ENCODE measurements at regions not wholly inside any gene's neighbourhood (a gene's known extent, or its start where the extent isn't known, plus 50 kb on each side); places are given as distances from the start of the nearest gene placed in this dataset.

GRCh38 chr3:147956615-147957014 lies 547.5 kb downstream of the ZIC1 start:
- Histone ChIP-seq H3K9me3 (ENCODE audit: insufficient read depth, low read depth, low read length) (no peaks in the 10 kb centered on the region), H4K91ac (ENCODE audit: low read depth, low read length) (no peak overlapping the region), H3K14ac (ENCODE audit: low read length) (no peak overlapping the region), H3K79me2 (ENCODE audit: control insufficient read depth, insufficient read depth, low read length, poor library complexity) (no peaks in the 10 kb centered on the region), H2BK12ac (ENCODE audit: low read length) (no peak overlapping the region), H3K4ac (ENCODE audit: low read depth, low read length) (no peak overlapping the region), H3K4me1 (ENCODE audit: control insufficient read depth in 1 of 2, insufficient read depth in 2 of 2, low read length in 2 of 2) (no peaks in the 10 kb centered on the region), H2AFZ (ENCODE audit: insufficient read depth, low read length, poor library complexity) (no peak overlapping the region), H3K23ac (ENCODE audit: low read length) (no peak overlapping the region), H2BK120ac (ENCODE audit: insufficient read depth, low read length, poor library complexity) (no peak overlapping the region), H3K27ac (ENCODE audit: low read depth, low read length) (no peak overlapping the region), H3K4me3 (ENCODE audit: low read depth, low read length) (no peak overlapping the region), H3K9ac (ENCODE audit: low read length) (no peak overlapping the region), H3K79me1 (ENCODE audit: low read length) (no peaks in the 10 kb centered on the region), H3K36me3 (ENCODE audit: control insufficient read depth in 1 of 2, insufficient read depth in 2 of 2, low read length in 2 of 2) (no peaks in the 10 kb centered on the region), H3K18ac (ENCODE audit: low read length) (no peak overlapping the region), H3K27me3 (ENCODE audit: insufficient read depth, low read length) (no peaks in the 10 kb centered on the region), H4K12ac (ENCODE audit: low read depth, low read length) (no peak overlapping the region), H2BK5ac (ENCODE audit: low read depth, low read length, poor library complexity) (no peak overlapping the region), H2AK5ac (ENCODE audit: low read length) (no peak overlapping the region), H4K8ac (ENCODE audit: low read depth, low read length) (no peak overlapping the region), H3K4me2 (ENCODE audit: low read length) (no peak overlapping the region)
- no peak for DNase-seq
- WGBS (ENCODE audit: extremely low coverage, insufficient coverage, insufficient read length) = no CpG with 5 or more reads among the region's 1 CpG

- Histone ChIP-seq H3K9ac (ENCODE audit: low read length) (no peak overlapping the region), H3K79me1 (ENCODE audit: low read length) (no peaks in the 10 kb centered on the region), H3K14ac (ENCODE audit: low read length) (no peak overlapping the region), H4K91ac (ENCODE audit: low read depth, low read length) (no peak overlapping the region), H3K4ac (ENCODE audit: low read depth, low read length) (no peak overlapping the region), H3K4me3 (ENCODE audit: low read depth, low read length) (no peak overlapping the region), H2AFZ (ENCODE audit: insufficient read depth, low read length, poor library complexity) (no peak overlapping the region), H3K9me3 (ENCODE audit: insufficient read depth, low read depth, low read length) (no peaks in the 10 kb centered on the region), H2BK120ac (ENCODE audit: insufficient read depth, low read length, poor library complexity) (no peak overlapping the region), H3K4me1 (ENCODE audit: control insufficient read depth in 1 of 2, insufficient read depth in 2 of 2, low read length in 2 of 2) (no peaks in the 10 kb centered on the region), H4K8ac (ENCODE audit: low read depth, low read length) (no peak overlapping the region), H3K23ac (ENCODE audit: low read length) (no peak overlapping the region), H3K79me2 (ENCODE audit: control insufficient read depth, insufficient read depth, low read length, poor library complexity) (no peaks in the 10 kb centered on the region), H3K18ac (ENCODE audit: low read length) (no peak overlapping the region), H2BK12ac (ENCODE audit: low read length) (no peak overlapping the region), H4K12ac (ENCODE audit: low read depth, low read length) (no peak overlapping the region), H3K27me3 (ENCODE audit: insufficient read depth, low read length) (no peaks in the 10 kb centered on the region), H2AK5ac (ENCODE audit: low read length) (no peak overlapping the region), H3K4me2 (ENCODE audit: low read length) (no peak overlapping the region), H3K36me3 (ENCODE audit: control insufficient read depth in 1 of 2, insufficient read depth in 2 of 2, low read length in 2 of 2) (no peaks in the 10 kb centered on the region), H3K27ac (ENCODE audit: low read depth, low read length) (no peak overlapping the region), H2BK5ac (ENCODE audit: low read depth, low read length, poor library complexity) (no peak overlapping the region)
- no CpG with 5 or more reads among the region's 1 CpG for WGBS (ENCODE audit: extremely low coverage, insufficient coverage, insufficient read length)
- no peak for DNase-seq
Measured at GRCh38 chr3:147958754-147959153, 549.6 kb downstream of the ZIC1 start.

- no peak overlapping the region for H4K8ac ChIP-seq (ENCODE audit: low read depth, low read length)
- no peak overlapping the region for H2BK120ac ChIP-seq (ENCODE audit: insufficient read depth, low read length, poor library complexity)
- no peak overlapping the region for H3K4ac ChIP-seq (ENCODE audit: low read depth, low read length)
- H3K79me2 ChIP-seq (ENCODE audit: control insufficient read depth, insufficient read depth, low read length, poor library complexity) = no peaks in the 10 kb centered on the region
- H4K91ac ChIP-seq (ENCODE audit: low read depth, low read length) = no peak overlapping the region
- no peak overlapping the region for H3K18ac ChIP-seq (ENCODE audit: low read length)
- no peak overlapping the region for H2AK5ac ChIP-seq (ENCODE audit: low read length)
- no peaks in the 10 kb centered on the region for H3K4me1 ChIP-seq (ENCODE audit: control insufficient read depth in 1 of 2, insufficient read depth in 2 of 2, low read length in 2 of 2)
- no peak overlapping the region for H2BK12ac ChIP-seq (ENCODE audit: low read length)
- H3K36me3 ChIP-seq (ENCODE audit: control insufficient read depth in 1 of 2, insufficient read depth in 2 of 2, low read length in 2 of 2) = no peaks in the 10 kb centered on the region
- H2AFZ ChIP-seq (ENCODE audit: insufficient read depth, low read length, poor library complexity) = no peak overlapping the region
- no peaks in the 10 kb centered on the region for H3K79me1 ChIP-seq (ENCODE audit: low read length)
- DNase-seq = no peak
- WGBS (ENCODE audit: extremely low coverage, insufficient coverage, insufficient read length) = no CpG with 5 or more reads among the region's 6 CpGs
- no peak overlapping the region for H3K4me2 ChIP-seq (ENCODE audit: low read length)
- H3K14ac ChIP-seq (ENCODE audit: low read length) = no peak overlapping the region
- H2BK5ac ChIP-seq (ENCODE audit: low read depth, low read length, poor library complexity) = no peak overlapping the region
- H3K23ac ChIP-seq (ENCODE audit: low read length) = no peak overlapping the region
- H3K27me3 ChIP-seq (ENCODE audit: insufficient read depth, low read length) = no peaks in the 10 kb centered on the region
- no peaks in the 10 kb centered on the region for H3K9me3 ChIP-seq (ENCODE audit: insufficient read depth, low read depth, low read length)
- H4K12ac ChIP-seq (ENCODE audit: low read depth, low read length) = no peak overlapping the region
- no peak overlapping the region for H3K9ac ChIP-seq (ENCODE audit: low read length)
- no peak overlapping the region for H3K27ac ChIP-seq (ENCODE audit: low read depth, low read length)
- H3K4me3 ChIP-seq (ENCODE audit: low read depth, low read length) = no peak overlapping the region
Measured at GRCh38 chr3:147960786-147961185, 551.6 kb downstream of the ZIC1 start.

GRCh38 chr3:147962408-147963164 lies 553.4 kb downstream of the ZIC1 start:
- DNase-seq = no peak
- Histone ChIP-seq H2BK5ac (ENCODE audit: low read depth, low read length, poor library complexity) (no peak overlapping the region), H3K14ac (ENCODE audit: low read length) (no peak overlapping the region), H3K4me3 (ENCODE audit: low read depth, low read length) (no peak overlapping the region), H3K4me2 (ENCODE audit: low read length) (no peak overlapping the region), H3K79me2 (ENCODE audit: control insufficient read depth, insufficient read depth, low read length, poor library complexity) (no peaks in the 10 kb centered on the region), H2BK12ac (ENCODE audit: low read length) (no peak overlapping the region), H3K27me3 (ENCODE audit: insufficient read depth, low read length) (no peaks in the 10 kb centered on the region), H2BK120ac (ENCODE audit: insufficient read depth, low read length, poor library complexity) (no peak overlapping the region), H3K79me1 (ENCODE audit: low read length) (no peaks in the 10 kb centered on the region), H3K4me1 (ENCODE audit: control insufficient read depth in 1 of 2, insufficient read depth in 2 of 2, low read length in 2 of 2) (no peaks in the 10 kb centered on the region), H3K4ac (ENCODE audit: low read depth, low read length) (no peak overlapping the region), H2AFZ (ENCODE audit: insufficient read depth, low read length, poor library complexity) (no peak overlapping the region), H2AK5ac (ENCODE audit: low read length) (no peak overlapping the region), H4K91ac (ENCODE audit: low read depth, low read length) (no peak overlapping the region), H3K18ac (ENCODE audit: low read length) (no peak overlapping the region), H3K27ac (ENCODE audit: low read depth, low read length) (no peak overlapping the region), H3K9ac (ENCODE audit: low read length) (no peak overlapping the region), H3K9me3 (ENCODE audit: insufficient read depth, low read depth, low read length) (no peaks in the 10 kb centered on the region), H4K8ac (ENCODE audit: low read depth, low read length) (no peak overlapping the region), H4K12ac (ENCODE audit: low read depth, low read length) (no peak overlapping the region), H3K36me3 (ENCODE audit: control insufficient read depth in 1 of 2, insufficient read depth in 2 of 2, low read length in 2 of 2) (no peaks in the 10 kb centered on the region), H3K23ac (ENCODE audit: low read length) (no peak overlapping the region)
- WGBS (ENCODE audit: extremely low coverage, insufficient coverage, insufficient read length) = no CpG with 5 or more reads among the region's 5 CpGs

Measured in trophoblast cell (in vitro differentiated cells and primary cell).